ENCODE measurements at regions not wholly inside any gene's neighbourhood (a gene's known extent, or its start where the extent isn't known, plus 50 kb on each side); places are given as distances from the start of the nearest gene placed in this dataset.
"Not testable (repeated sequence)": the region's sequence is repeated elsewhere in the genome, so short reads cannot be mapped to it uniquely, and the experiment has no call there.

DNA sequence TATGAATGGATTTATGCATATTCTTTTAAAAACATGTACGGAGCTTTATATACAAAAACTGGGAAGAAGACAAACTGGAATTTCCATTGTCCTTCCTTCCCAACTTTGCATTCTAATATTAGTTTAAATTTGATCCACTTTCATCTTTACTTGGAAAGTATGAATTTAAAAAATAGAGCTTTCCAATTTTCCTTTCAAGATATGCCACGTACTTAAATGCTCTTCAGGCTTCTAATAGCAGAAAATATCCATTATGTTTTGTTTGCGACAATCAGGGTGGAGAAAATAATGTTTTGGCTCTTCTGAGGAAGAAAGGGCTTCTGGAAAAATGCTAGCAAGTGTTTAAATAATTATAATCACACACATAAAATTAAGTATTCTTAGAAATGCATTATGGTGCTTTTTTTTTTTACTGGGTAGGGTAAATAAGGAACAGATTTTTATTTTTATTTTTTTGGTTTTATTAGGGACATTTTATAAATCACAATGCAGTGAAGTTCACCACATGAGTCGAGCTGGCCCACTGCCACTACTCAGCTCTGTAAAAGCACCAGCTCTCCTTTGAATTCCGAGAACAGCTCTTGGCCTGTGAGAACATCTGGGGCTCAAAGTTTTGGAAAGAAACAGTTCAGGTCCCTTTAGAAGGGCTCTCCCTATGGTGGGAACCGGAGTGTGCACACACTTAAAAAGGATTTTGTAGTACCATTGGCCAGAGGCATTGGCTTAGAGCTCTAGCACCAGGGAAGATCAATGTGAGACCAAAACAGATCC is 287.4 kb upstream of the LYPLAL1 start:
- DNase-seq, result no peak

DNA sequence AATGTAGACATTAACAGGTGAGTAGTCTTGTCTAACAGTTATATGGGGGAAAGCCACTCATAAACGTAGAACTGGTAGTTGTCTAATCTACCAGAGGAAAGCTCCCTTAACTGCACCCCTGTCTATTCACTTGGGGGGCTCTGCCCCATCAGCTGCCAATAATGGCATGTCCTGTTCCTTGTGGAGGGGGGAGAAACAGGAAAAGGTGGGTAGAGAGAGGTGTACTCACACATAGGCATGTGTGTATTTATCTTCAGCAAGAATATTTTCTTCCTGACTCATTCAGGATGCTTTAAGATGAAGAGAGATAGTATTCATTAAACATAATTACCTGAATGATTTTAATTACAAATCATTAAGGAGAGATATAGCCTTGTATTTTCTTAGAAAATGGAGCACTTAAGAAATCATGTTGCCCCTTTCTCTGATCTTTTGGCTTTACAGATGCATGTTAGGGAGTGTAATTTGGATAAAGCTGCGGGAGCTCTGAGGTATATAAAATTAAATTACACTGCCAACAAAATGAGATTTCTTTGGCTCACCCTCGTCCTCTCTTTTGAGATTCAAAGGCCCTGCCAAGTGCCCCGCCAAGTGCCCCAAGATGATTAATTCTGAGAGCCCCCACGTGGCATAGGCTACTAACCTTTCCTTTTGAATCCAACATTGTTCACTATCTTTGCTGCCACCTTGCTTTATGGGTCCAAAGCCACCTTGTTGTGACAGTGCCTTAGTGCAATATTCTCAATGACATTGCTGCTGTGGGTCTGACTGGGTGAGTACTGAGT is 286.3 kb upstream of the LYPLAL1 start:
- DNase-seq, result no peak

DNA sequence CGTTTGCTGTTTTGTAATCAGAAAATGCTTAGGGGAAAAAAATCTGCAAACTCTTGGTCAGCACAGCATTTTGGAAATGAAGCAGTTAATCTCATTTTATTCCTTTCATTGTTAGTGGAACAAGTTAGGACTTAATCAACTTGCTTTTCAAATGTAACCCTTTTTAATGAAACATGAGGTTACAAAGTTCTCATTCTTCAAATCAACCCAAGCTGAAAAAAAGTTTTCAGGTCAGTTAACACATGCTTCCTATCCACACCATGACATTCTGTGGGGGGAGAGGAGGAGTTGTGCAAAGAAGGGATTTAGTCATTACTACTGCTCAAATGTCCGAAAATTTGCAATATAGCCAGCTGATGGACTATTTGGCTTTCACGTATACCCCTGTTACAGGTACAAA is 283.2 kb upstream of the LYPLAL1 start:
- DNase-seq, result no peak

DNA sequence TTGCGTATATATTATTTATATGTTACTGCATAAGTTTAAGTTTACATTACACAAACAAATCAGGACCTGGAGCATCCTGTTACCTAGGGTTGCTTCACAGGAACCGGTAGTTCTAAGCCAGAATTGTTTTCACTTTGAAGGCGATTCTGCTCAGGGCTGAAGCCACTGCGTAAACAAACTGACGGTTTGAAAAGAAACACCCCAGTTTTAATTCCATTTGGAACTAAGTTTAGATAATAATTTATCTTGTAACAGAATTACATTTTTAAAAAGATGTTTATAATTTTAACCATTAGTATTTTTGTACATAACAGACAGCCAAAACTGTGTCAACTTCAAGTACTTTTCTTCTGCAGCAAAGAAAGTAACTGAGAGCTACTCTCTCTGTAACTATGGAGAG is 282.1 kb upstream of the LYPLAL1 start:
- DNase-seq, result no peak

DNA sequence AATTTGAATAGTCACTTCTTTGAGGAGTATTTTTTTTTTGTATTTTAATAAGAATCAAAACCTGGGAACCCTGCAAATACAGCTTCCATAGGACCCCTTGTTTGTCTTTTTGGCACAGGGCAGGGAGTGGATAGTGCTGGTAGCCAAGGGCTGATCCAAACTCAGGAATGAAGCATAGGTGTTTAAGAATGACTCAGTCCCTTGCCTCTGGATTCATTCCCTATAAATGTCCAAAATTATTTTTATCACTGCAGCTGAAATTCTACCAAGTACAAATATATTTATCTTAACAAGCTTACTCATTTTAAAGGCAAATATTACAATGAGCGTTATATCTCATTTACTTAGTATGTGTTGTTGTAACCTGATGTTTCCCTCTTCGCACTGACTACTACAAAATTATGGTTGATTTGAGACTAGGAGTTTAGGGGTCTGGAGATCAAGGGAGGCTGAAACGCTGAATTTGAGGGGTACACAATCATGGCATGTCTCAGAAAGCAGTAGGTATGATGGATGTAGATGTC is 278.6 kb upstream of the LYPLAL1 start:
- no peak for DNase-seq

DNA sequence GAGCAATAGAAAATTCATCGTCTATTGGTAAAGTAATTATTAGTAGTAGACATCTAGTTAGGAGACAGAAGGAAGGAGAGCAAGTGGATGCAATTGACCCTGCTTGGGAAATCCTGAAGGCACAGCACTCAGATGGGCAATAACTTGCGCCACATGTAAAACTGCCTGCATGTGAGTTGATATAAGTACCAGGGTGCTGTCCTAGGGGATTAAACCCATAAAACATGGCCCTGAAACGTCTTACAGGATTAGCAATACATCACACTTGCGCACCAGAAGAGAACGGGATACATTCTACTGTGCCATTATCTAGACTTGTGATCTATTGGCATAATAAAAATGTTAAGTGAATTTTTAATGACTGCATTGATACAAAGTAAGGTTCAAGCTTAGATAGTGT is 277.5 kb upstream of the LYPLAL1 start:
- no peak for DNase-seq

DNA sequence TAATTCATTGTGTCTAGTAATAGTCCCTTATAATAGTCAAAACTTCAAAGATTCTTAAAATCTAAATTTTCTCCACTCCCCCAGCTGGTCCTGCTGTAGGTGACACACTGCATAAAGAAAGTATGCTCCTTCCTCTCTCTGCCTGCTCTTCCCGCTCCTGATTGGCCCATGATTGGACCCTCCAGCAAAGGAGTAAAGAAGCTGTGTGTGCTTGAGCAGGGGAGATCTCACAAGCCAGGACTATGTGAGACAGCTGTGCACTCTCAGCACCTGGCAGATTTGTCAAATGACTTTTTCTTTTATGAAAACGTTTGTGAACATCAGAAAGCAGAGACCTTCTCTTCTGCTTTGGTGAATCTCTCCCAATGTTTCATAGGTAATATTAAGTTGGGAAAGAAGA is 274.8 kb upstream of the LYPLAL1 start:
- DNase-seq, result no peak

DNA sequence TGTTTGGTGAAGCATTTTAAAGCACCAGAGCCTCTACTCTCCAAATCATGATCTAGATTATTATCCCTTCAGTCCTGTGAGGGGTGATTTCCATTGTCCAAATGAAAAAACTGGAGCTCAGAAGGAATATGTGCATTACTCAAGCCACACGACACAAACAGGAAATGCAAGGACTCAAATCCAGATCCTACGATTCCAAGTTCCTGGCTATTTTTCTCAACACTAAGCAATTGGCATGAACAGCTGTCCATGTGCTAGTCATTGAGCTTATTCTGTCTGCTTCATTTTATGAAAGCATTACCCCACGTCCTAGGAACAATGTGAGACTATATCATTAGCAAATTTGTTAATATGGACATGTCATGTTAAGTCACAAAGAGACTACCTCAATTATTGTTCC is 273.1 kb upstream of the LYPLAL1 start:
- no peak for DNase-seq

DNA sequence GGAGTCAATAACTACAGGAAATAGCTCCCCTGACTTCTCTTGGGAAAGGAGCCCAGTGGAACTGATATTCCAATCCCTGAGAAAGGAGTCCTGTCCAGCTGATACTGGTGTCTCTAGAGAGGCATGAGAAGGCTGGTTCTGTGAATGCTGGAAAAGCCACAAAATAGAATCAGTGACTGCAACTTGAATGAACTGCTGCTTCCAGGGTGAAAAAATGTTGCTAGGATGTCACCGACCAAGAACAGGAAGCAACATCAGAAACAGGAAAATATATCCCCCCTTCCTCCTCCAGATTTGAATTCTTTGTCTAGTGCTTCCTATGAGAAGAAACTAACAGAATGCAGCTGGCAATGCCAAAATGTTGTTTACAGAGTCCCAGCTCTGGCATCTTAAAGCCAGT is 269.3 kb upstream of the LYPLAL1 start:
- DNase-seq, result no peak

DNA sequence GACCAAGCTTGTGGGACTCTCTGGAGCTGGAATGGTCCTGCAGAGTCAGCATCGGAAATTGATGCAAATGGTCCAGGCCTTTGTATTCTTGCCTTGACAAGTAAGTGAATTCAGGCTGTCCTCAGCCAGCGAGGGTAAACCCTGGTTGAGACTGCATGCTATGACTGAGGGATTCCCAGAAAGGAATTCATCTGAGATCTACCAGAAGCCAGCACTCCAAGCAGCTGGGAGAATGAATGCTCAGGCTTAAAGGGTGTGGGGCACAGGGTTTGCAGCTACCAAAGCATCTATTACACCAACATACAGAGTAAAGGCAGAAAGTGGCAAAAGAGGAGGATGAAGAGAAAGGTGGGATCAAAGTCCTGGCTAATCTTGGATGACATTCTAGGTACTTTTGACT is 257.0 kb upstream of the LYPLAL1 start:
- DNase-seq, result no peak

DNA sequence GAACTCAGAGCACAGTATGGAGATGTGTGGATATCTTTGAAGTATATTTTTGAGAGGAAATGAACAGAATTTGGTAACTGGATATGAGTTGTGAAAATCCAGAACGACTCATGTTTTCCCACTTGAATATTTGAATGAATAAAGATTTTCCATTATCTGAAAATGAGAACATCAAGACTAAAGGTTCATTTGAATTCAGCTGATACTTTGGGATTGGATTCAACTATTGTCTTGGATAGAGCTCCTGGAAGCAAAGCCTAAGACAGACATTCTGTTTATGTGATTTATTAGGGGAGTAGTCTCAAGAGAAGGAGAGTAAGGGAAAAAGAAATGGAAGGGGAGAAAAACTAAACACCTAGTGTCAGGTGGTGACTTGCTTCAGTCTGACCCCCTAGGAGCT is 256.0 kb upstream of the LYPLAL1 start:
- no peak for DNase-seq

DNA sequence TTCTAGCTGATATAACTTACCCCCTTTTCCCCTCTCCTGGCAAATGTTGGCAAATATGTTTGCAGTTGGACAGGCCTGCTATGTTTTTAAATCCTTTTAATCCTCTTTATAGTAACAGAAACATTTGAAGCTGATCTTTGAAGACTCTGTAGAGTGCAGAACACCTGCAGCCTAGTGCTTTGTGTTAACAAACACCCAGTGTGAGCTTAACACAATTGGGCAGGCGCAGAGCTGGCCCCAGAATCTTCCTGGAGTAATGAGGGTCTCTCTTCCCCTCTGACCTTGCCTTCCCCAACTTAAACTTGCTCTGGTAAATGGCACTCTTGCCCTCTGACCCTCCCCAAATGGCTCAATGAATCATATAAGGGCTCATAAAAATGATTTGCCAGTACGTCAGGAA is 247.9 kb upstream of the LYPLAL1 start:
- no peak for DNase-seq

DNA sequence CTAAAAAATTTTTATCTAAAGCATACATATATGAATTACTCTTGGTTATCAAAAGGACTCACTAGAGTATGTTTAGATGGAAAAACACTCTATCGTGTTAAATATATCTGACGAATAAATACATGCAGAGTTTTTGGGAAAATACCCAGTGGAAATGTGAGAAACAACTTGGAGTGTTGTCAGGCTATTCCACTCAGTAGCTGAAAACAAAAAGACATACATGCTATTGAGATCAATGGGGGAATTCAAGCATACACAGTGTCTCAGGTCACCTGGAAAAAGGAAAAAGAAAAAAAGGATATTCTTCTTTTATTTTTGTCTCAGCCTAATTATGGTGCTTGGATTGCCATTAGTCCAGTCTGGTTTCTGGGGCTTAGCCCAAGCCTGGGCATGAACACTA is 247.0 kb upstream of the LYPLAL1 start:
- no peak for DNase-seq

DNA sequence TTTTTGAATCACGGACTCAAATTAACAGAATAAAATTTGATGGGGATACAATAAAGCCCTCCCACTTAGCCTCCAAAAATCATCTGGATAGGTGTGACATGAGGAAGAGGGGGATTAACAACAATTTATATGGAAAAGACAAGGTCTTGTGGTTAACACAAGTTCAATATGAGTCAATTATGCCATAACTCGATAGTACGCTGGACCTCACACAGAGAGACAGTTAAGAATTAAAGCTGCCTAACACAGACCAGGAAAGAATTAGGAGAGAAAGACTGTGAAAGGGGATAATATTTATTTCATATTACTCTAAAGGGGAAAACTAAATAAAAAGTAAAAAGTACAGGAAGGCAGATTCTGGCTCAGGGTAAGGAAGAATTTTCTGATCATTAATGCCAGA is 243.7 kb upstream of the LYPLAL1 start:
- no peak for DNase-seq

DNA sequence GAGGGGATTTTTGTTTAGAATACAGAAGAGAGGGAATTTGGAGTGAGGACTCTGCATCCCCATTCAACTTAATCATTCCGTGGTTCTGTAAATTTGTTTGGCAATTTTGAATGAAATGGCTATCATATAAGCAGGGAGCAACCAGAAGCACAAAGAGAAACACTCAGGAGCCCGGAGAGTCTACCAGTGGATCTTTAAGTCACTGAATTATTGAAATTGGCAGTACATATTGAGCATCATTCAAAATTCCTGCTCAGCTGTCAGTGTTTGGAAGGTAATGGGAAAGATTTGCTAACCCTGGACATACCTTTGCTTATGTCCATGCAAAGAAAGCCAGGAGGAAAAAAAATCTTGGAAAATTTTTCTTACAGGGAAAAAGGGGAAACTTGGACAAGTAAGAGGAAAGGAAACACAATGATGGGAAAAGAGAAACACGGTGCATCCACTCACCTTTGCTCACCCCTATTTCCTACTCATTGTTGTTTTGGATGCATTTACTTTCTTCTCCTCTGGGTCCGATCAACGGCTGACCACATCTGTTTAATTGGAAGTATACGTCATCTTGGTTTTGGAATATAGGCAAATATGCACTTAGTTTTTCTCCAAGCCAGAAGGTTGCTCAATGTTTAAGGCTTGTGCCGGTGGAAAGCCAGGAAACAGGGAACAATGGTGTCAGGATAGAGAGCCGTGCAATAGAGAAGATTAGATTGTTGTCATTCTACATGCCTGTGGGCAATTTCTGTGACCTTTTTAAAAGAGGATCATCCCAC is 243.0 kb upstream of the LYPLAL1 start:
- DNase-seq, result no peak

DNA sequence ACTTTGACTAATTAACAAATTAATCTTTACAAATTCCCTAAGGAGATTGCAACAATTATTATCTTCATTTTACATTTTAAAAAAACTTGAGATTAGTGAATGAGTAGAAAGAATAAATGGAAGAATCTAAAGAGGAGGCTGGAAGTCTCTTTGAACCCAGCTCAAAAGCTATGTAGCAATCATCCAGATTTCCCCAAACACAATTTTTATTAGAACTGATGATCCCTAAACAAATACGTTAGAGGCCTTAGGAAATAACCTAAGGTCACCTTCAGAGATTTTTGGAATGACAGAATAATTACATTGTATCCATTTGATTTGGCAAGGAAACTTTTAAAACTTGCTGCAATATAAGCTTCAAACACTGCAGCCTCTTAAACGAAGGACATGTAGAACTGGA is 242.4 kb upstream of the LYPLAL1 start:
- no peak for DNase-seq

DNA sequence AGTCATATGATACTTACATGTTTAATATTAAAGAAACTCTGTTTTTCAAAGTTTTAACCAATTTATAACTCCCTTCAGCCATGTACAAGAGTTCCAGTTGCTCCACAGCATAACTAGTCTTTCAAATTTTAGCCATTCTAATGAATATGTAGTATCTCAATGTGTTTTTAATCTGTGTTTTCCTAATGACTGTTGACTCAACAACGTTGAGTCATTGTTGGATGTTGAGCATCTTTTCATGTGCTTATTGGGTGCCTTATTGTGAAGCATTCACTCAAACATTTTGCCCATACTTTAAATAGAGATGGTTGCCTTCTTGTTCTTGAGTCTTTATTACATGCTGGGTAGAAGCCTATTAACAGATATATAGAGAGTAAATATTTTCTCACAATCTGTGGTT is 240.2 kb upstream of the LYPLAL1 start:
- DNase-seq, result no peak

DNA sequence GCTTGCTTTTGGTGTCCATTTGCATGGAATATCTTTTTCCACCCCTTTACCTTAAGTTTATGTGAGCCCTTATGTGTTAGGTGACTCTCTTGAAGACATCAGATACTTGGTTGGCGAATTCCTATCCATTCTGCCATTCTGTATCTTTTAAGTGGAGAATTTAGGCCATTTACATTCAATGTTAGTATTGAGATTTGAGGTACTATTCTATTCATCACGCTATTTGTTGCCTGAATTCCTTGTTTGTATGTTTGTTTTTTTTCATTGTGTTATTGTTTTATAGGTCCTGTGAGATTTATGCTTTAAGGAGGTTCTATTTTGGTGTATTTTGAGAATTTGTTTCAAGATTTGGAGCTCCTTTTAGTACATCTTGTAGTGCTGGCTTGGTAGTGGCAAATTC is 238.3 kb upstream of the LYPLAL1 start:
- DNase-seq, result not testable (repeated sequence)

DNA sequence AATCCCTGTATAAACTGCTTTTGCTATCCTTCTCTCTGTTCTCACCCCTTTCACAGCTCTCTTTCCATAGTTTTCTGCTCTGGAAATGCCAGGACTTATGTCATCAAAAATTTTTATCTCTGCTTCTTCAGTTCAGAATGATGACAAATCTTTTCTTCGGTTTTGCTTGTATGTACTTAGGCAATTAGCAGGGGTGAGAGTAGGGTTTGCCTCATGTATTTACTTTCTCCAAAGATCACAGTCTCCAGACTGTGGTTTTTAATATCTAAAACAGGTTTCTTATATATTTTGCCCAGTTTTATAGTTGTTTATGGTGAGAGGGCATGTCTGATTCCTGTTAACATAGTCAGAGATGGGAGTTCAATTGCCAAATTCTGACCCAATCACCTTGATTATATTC is 235.4 kb upstream of the LYPLAL1 start:
- no peak for DNase-seq

DNA sequence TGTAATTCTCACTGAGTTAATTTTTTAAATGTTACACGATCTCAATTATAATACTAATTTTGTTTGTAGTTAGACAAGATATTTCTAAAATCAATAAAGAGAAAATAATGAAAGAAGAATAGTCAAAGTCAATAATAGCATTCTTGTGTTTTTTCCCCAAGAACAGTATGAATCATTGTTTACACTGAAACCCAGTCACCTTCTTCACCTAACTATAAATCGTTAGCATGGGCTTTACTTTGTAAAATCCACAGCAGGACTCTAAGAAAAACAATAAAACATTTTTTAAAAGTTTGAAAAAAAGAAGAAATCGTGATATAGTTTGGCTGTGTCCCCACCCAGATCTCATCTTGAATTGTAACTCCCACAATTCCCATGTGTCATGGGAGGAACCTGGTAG is 234.6 kb upstream of the LYPLAL1 start:
- no peak for DNase-seq

DNA sequence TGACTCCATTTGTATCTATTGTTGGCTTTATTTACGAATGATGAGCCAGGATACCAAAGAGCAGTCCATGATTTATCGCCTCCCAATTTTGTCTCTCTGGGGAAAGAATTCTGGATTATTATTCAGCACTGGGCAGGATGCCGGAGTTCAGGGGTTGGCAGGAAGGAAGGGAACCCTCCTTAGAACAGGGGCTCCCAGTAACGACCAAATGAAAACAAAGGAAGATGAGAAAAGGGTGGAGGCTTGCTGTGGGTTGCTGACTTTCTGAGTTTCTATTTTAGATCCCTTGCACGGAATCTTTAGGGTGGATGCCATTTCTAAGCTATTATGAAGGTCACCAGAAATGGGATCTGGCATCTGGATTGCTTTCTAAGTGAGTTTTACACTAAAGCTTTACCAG is 231.2 kb upstream of the LYPLAL1 start:
- DNase-seq, result no peak

DNA sequence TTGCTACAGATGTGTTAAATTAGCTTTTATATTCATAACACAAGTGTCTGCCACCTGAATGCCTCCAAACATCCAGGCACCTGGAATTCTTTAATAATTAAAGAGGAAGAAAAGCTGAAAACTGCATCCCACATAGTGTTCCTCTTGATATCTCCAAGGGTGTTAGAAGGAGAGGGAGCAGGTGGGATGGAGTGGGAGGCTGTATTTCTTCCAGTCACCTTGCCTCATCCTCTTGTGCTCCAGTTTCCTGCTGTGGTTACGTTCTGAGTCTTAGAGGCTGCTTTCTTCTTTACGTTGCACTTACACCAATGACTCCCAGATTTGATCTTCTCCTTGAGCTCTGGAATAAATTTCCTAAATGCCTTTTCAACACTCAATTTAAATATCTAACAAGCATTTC is 230.3 kb upstream of the LYPLAL1 start:
- DNase-seq, result no peak

DNA sequence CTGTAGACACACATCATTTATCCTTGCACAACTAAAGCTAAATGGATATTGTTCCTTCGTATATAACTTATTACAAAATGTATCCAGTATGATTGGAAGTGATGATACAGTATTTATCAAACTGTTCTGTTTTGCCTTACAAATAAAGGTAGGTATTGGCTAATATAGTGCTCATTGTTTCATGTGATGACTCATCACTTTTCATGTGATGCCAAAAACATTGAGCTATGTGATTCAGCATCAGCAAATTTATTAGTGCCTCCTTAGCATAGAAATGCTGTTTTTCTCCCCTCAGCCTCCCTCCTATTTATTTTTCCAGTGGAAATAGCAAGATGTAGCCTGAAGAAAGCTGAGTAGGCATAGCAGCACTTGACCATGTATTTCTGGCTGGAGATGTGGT is 228.6 kb upstream of the LYPLAL1 start:
- DNase-seq, result no peak

DNA sequence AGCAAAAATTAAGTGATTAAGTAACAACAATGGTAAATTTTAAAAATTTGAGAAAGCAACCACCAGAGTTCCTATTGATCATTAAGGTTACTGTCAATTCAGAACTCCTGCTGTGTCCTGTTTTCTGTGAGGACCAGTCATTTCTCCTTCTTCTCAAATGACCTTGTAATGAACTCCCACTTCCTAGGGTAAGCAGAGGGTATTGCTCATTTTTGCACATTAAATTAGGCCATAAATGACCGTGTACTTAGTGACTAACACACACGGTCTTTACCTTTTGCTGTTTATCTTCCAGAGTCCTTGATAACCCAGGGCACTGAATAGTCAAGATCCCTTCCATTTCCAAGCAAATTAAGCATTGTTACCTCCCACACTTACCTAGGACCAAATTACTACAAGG is 227.5 kb upstream of the LYPLAL1 start:
- DNase-seq, result no peak

Data from activated T-cell treated with anti-CD3 and anti-CD28 coated beads, Interleukin-2, amount 50 U/mL, for 48 hours (primary cell).